ENCODE measurements at regions not wholly inside any gene's neighbourhood (a gene's known extent, or its start where the extent isn't known, plus 50 kb on each side); places are given as distances from the start of the nearest gene placed in this dataset.

GRCh38 chr6:14382678-14383236 is 265.2 kb downstream of the CD83 start:
- no peaks in the 10 kb centered on the region for H3K36me3 ChIP-seq (ENCODE audit: control insufficient read depth, insufficient read depth, low read length)
- ChIA-PET POLR2A (no interaction called here), CTCF (no interaction called here)
- H3K9me3 ChIP-seq (ENCODE audit: control insufficient read depth, insufficient read depth, low read depth, low read length) = no peaks in the 10 kb centered on the region
- in situ Hi-C loops (cut with HindIII; ENCODE audit: low pct_unique_long_range_greater_than_20kb, low sequenced_read_pairs) (no loop called here), intact Hi-C loops (cut with micrococcal nuclease; ENCODE audit: unreplicated experiment) (no loop called here)
- DNase-seq (ENCODE audit: low read depth, low spot score) = no peak
- BruUV-seq (replicated peaks) = no TSS peak
- no peaks in the 10 kb centered on the region for H3K27me3 ChIP-seq (ENCODE audit: control insufficient read depth, insufficient read depth, low read length)
- no peak for ATAC-seq
- TF ChIP-seq POLR2AphosphoS5 (IDR thresholded peaks at IDR 0.05; ENCODE audit: low read depth, low read length) (no peak), TCF7L2 (IDR thresholded peaks at IDR 0.05; ENCODE audit: low read depth, low read length) (no peak), REST (IDR thresholded peaks at IDR 0.05; ENCODE audit: insufficient read depth in 1 of 2, low read depth in 2 of 2, low read length in 1 of 2) (no peak)
- H3K27ac ChIP-seq (ENCODE audit: low read length) = no peak overlapping the region
- no peak overlapping the region for H3K4me3 ChIP-seq (ENCODE audit: low read depth in 2 of 2, low read length in 2 of 2)
- H3K4me1 ChIP-seq (ENCODE audit: control insufficient read depth, insufficient read depth, low read length) = no peaks in the 10 kb centered on the region

- POLR2A ChIA-PET = no interaction called here
- CTCF ChIA-PET = no interaction called here
- ATAC-seq (no peak), DNase-seq (ENCODE audit: low read depth, low spot score) (no peak)
- TF ChIP-seq POLR2AphosphoS5 (IDR thresholded peaks at IDR 0.05; ENCODE audit: low read depth, low read length) (no peak), CTCF (IDR thresholded peaks at IDR 0.05) (no peak), TCF7L2 (IDR thresholded peaks at IDR 0.05; ENCODE audit: low read depth, low read length) (no peak), REST (IDR thresholded peaks at IDR 0.05; ENCODE audit: insufficient read depth in 1 of 2, low read depth in 2 of 2, low read length in 1 of 2) (no peak), SIN3A (IDR thresholded peaks at IDR 0.05; ENCODE audit: borderline replicate concordance, insufficient read depth, low read depth, low read length) (no peak)
- in situ Hi-C loops (cut with HindIII; ENCODE audit: low pct_unique_long_range_greater_than_20kb, low sequenced_read_pairs) = no loop called here
- Histone ChIP-seq H3K4me3 (ENCODE audit: low read depth in 2 of 2, low read length in 2 of 2) (no peak overlapping the region), H3K27me3 (ENCODE audit: control insufficient read depth, insufficient read depth, low read length) (no peaks in the 10 kb centered on the region), H3K36me3 (ENCODE audit: control insufficient read depth, insufficient read depth, low read length) (no peaks in the 10 kb centered on the region), H3K9me3 (ENCODE audit: control insufficient read depth, insufficient read depth, low read depth, low read length) (no peaks in the 10 kb centered on the region), H3K27ac (ENCODE audit: low read length) (no peak overlapping the region), H3K4me1 (ENCODE audit: control insufficient read depth, insufficient read depth, low read length) (no peaks in the 10 kb centered on the region)
- BruUV-seq (replicated peaks) = no TSS peak
- intact Hi-C loops (cut with micrococcal nuclease; ENCODE audit: unreplicated experiment) = no loop called here
These were observed 266.0 kb downstream of the CD83 start for GRCh38 chr6:14383393-14384174.
